Vagina (tissue), 2 donors: ENCODE measurements at regions not wholly inside any gene's neighbourhood (a gene's known extent, or its start where the extent isn't known, plus 50 kb on each side); places are given as distances from the start of the nearest gene placed in this dataset.

ENCODE experiments used
- DNase-seq, 2 donors: peaks; one replicate each; pipeline ENCODE4 v3.0.0-alpha.2; 2017; ENCODE audit errors: extremely low spot score in 2 of 2
- H3K27ac ChIP-seq: fragments of 200-600 bp; sonication (generic); one replicate; pipeline ENCODE4 v1.5.1; 2019
- H3K27me3 ChIP-seq: fragments of 200-600 bp; sonication (generic); one replicate; pipeline ENCODE4 v1.5.1; 2019
- H3K36me3 ChIP-seq, 2 donors: fragments of 200-600 bp; sonication (generic); one replicate each; pipeline ENCODE4 v1.5.1; 2017 to 2019
- H3K4me1 ChIP-seq: fragments of 200-600 bp; sonication (generic); one replicate; pipeline ENCODE4 v1.5.1; 2019
- H3K4me3 ChIP-seq, 2 donors: fragments of 200-600 bp; sonication (generic); 1 replicate in 1 of 2; 2 replicates in 1 of 2; pipeline ENCODE4 v1.5.1; 2016 to 2019
- H3K9me3 ChIP-seq: fragments of 200-600 bp; sonication (generic); one replicate; pipeline ENCODE4 v1.5.1; 2019
- CTCF ChIP-seq, 3 experiments: fragments of 450-650 bp in 2 of 3; fragments of 200-600 bp in 1 of 3; sonication (generic) in 1 of 3; IDR thresholded peaks; one replicate each; pipeline ENCODE4 v1.5.1; 2017 to 2019; ENCODE audit warnings: antibody characterized with exemption in 3 of 3, mild to moderate bottlenecking in 2 of 3, moderate library complexity in 2 of 3
- POLR2A ChIP-seq, 2 donors: fragments of 450-650 bp; IDR thresholded peaks; one replicate each; pipeline ENCODE4 v1.6.1; 2017; ENCODE audit warnings: antibody characterized with exemption in 2 of 2, mild to moderate bottlenecking in 2 of 2, moderate library complexity in 2 of 2
- POLR2AphosphoS5 ChIP-seq, 2 donors: sonication (generic); formaldehyde crosslinking; IDR thresholded peaks; one replicate each; pipeline ENCODE4 v1.9.0; 2017; ENCODE audit warnings: antibody characterized with exemption in 2 of 2, mild to moderate bottlenecking in 2 of 2, low read depth in 1 of 2; ENCODE audit not compliant: insufficient read depth in 1 of 2
- intact Hi-C: fragments of 100-400 bp; cut with DNase I; formaldehyde crosslinking; loops from one replicate; pipeline ENCODE4 v1.15.1; 2023

GRCh38 chr5:21694567-21694966, 1158.6 kb downstream of the CDH12 start:
- intact Hi-C loops, result no loop called here
- DNase-seq, result no peak
- TF ChIP-seq POLR2A (IDR thresholded peaks at IDR 0.05) (no peak), CTCF (IDR thresholded peaks at IDR 0.05) (no peak), POLR2AphosphoS5 (IDR thresholded peaks at IDR 0.05; ENCODE audit: insufficient read depth in 1 of 2, low read depth in 1 of 2) (no peak)
- Histone ChIP-seq H3K27me3 (no peaks in the 10 kb centered on the region), H3K9me3 (no peaks in the 10 kb centered on the region), H3K27ac (no peak overlapping the region), H3K4me3 (no peak overlapping the region), H3K36me3 (no peaks in the 10 kb centered on the region), H3K4me1 (no peaks in the 10 kb centered on the region)

GRCh38 chr5:21693591-21693990, 1159.6 kb downstream of the CDH12 start:
- Histone ChIP-seq H3K4me3 (no peak overlapping the region), H3K27me3 (no peaks in the 10 kb centered on the region), H3K4me1 (no peaks in the 10 kb centered on the region), H3K9me3 (no peaks in the 10 kb centered on the region), H3K27ac (no peak overlapping the region), H3K36me3 (no peaks in the 10 kb centered on the region)
- DNase-seq, result no peak
- TF ChIP-seq POLR2AphosphoS5 (IDR thresholded peaks at IDR 0.05; ENCODE audit: insufficient read depth in 1 of 2, low read depth in 1 of 2) (no peak), CTCF (IDR thresholded peaks at IDR 0.05) (no peak), POLR2A (IDR thresholded peaks at IDR 0.05) (no peak)
- intact Hi-C loops, result no loop called here

- no peak for DNase-seq
- intact Hi-C loops, result no loop called here
- TF ChIP-seq POLR2A (IDR thresholded peaks at IDR 0.05), result no peak
- TF ChIP-seq POLR2AphosphoS5 (IDR thresholded peaks at IDR 0.05; ENCODE audit: insufficient read depth in 1 of 2, low read depth in 1 of 2), result no peak
- no peak for TF ChIP-seq CTCF (IDR thresholded peaks at IDR 0.05)
- Histone ChIP-seq H3K27ac (no peak overlapping the region), H3K4me1 (no peaks in the 10 kb centered on the region), H3K36me3 (no peaks in the 10 kb centered on the region), H3K27me3 (no peaks in the 10 kb centered on the region), H3K4me3 (no peak overlapping the region), H3K9me3 (no peaks in the 10 kb centered on the region)
These were observed 1163.6 kb downstream of the CDH12 start for GRCh38 chr5:21689587-21689986.

- Histone ChIP-seq H3K4me1 (no peaks in the 10 kb centered on the region), H3K4me3 (no peak overlapping the region), H3K27me3 (no peaks in the 10 kb centered on the region), H3K9me3 (no peaks in the 10 kb centered on the region), H3K27ac (no peak overlapping the region), H3K36me3 (no peaks in the 10 kb centered on the region)
- TF ChIP-seq POLR2A (IDR thresholded peaks at IDR 0.05) (no peak), CTCF (IDR thresholded peaks at IDR 0.05) (no peak), POLR2AphosphoS5 (IDR thresholded peaks at IDR 0.05; ENCODE audit: insufficient read depth in 1 of 2, low read depth in 1 of 2) (no peak)
- no peak for DNase-seq
- intact Hi-C loops, result no loop called here
These were observed 1164.5 kb downstream of the CDH12 start for GRCh38 chr5:21688655-21689054.

GRCh38 chr5:21687621-21688020, 1165.5 kb downstream of the CDH12 start:
- intact Hi-C loops, result no loop called here
- no peak for DNase-seq
- H3K27me3 ChIP-seq, result no peaks in the 10 kb centered on the region

More at GRCh38 chr5:21687621-21688020, 1165.5 kb downstream of the CDH12 start:
- no peaks in the 10 kb centered on the region for H3K36me3 ChIP-seq
- H3K9me3 ChIP-seq, result no peaks in the 10 kb centered on the region
- H3K4me3 ChIP-seq, result no peak overlapping the region
- H3K4me1 ChIP-seq, result no peaks in the 10 kb centered on the region
- TF ChIP-seq POLR2AphosphoS5 (IDR thresholded peaks at IDR 0.05; ENCODE audit: insufficient read depth in 1 of 2, low read depth in 1 of 2), result no peak
- no peak for TF ChIP-seq CTCF (IDR thresholded peaks at IDR 0.05)
- no peak for TF ChIP-seq POLR2A (IDR thresholded peaks at IDR 0.05)
- no peak overlapping the region for H3K27ac ChIP-seq
